Memory B cell (primary cell): ENCODE measurements at regions not wholly inside any gene's neighbourhood (a gene's known extent, or its start where the extent isn't known, plus 50 kb on each side); places are given as distances from the start of the nearest gene placed in this dataset.

Experiments used
- ATAC-seq: fragments of 150-1000 bp; cut with Tn5 transposase; 2 replicates; pipeline ENCODE4 v1.10.0; 2021; ENCODE audit warnings: low read depth, mild to moderate bottlenecking, moderate library complexity
- DNase-seq, 2 donors: peaks; one replicate each; pipeline ENCODE4 v3.0.0; 2022; ENCODE audit warnings: low spot score in 2 of 2
- H3K27ac Mint-ChIP-seq: one replicate; pipeline ENCODE4 v1.8.0; 2022; ENCODE audit warnings: mild to moderate bottlenecking, moderate library complexity, mixed read lengths
- H3K27me3 Mint-ChIP-seq: one replicate; pipeline ENCODE4 v1.8.0; 2022; ENCODE audit warnings: mixed read lengths
- H3K36me3 Mint-ChIP-seq: one replicate; pipeline ENCODE4 v1.8.0; 2022; ENCODE audit warnings: mild to moderate bottlenecking, mixed read lengths
- H3K4me1 Mint-ChIP-seq: one replicate; pipeline ENCODE4 v1.8.0; 2022; ENCODE audit warnings: mixed read lengths
- H3K4me3 Mint-ChIP-seq: one replicate; pipeline ENCODE4 v1.8.0; 2022; ENCODE audit warnings: mild to moderate bottlenecking, moderate library complexity, mixed read lengths
- H3K9me3 Mint-ChIP-seq: one replicate; pipeline ENCODE4 v1.8.0; 2022; ENCODE audit warnings: mixed read lengths

GRCh38 chr10:25661632-25662031 lies 272.4 kb upstream of the MYO3A start:
- ATAC-seq, result no peak
- no peaks in the 10 kb centered on the region for H3K4me1 Mint-ChIP-seq

DNA sequence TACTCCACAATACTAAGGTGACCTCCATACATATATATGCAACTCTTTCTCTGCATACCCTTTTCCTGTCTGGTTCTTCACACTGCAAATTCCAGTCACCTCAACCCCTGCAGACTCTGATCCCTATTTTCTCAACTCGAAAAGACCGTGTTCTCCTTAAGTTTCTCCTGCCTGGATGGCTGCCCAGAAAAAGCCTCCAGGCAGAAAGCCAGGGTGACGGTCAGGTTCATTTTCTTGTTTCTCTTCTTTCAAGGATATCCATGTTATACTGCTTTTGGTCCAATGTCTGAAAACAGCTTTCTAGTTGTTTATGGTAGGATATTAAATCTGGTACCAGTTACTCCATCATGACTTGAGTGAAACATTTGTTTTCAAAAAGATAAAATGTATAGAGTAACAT lies 267.8 kb upstream of the MYO3A start:
- Mint-ChIP-seq H3K27ac (no peak overlapping the region), H3K36me3 (no peaks in the 10 kb centered on the region), H3K27me3 (peaks cover 2% of the 10 kb centered on the region), H3K4me3 (no peak overlapping the region), H3K9me3 (peaks cover 3% of the 10 kb centered on the region), H3K4me1 (no peaks in the 10 kb centered on the region)
- no peak for ATAC-seq
- DNase-seq, result no peak

More at GRCh38 chr10:25661632-25662031, 272.4 kb upstream of the MYO3A start:
- no peak overlapping the region for H3K27ac Mint-ChIP-seq
- H3K4me3 Mint-ChIP-seq, result no peak overlapping the region
- no peaks in the 10 kb centered on the region for H3K27me3 Mint-ChIP-seq
- DNase-seq, result no peak
- H3K9me3 Mint-ChIP-seq, result peaks cover 5% of the 10 kb centered on the region
- no peaks in the 10 kb centered on the region for H3K36me3 Mint-ChIP-seq

- Mint-ChIP-seq H3K4me1 (no peaks in the 10 kb centered on the region), H3K9me3 (peaks cover 6% of the 10 kb centered on the region), H3K4me3 (no peak overlapping the region), H3K27me3 (no peaks in the 10 kb centered on the region), H3K36me3 (no peaks in the 10 kb centered on the region), H3K27ac (no peak overlapping the region)
- ATAC-seq, result no peak
- no peak for DNase-seq
These were observed 258.8 kb upstream of the MYO3A start for GRCh38 chr10:25675204-25675603.

DNA sequence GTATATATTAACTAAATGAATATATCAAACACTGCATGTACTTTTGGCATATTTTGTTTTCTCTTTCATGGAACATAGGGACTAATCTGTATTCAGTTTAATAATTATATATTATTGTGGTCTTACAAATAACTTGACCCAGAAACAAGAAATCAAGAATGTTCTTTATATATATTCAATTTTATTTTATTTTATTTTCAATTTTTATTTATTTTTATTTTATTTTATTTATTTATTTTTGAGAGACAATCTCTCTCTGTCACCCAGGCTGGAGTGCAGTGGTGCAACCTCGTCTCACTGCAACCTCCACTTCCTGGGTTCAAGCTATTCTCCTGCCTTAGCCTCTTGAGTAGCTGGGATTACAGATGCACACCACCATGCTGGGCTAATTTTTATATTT lies 258.4 kb upstream of the MYO3A start:
- Mint-ChIP-seq H3K9me3 (peaks cover 6% of the 10 kb centered on the region), H3K36me3 (no peaks in the 10 kb centered on the region), H3K27me3 (no peaks in the 10 kb centered on the region), H3K4me1 (no peaks in the 10 kb centered on the region), H3K27ac (no peak overlapping the region), H3K4me3 (no peak overlapping the region)
- ATAC-seq (no peak), DNase-seq (no peak)

GRCh38 chr10:25678220-25678619 lies 255.8 kb upstream of the MYO3A start:
- Mint-ChIP-seq H3K4me3 (no peak overlapping the region), H3K27me3 (peaks cover 2% of the 10 kb centered on the region)

GRCh38 chr10:25678666-25679065 lies 255.4 kb upstream of the MYO3A start:
- H3K4me1 Mint-ChIP-seq, result peaks cover 2% of the 10 kb centered on the region
- no peak overlapping the region for H3K4me3 Mint-ChIP-seq
- ATAC-seq (no peak), DNase-seq (no peak)
- H3K9me3 Mint-ChIP-seq, result peaks cover 6% of the 10 kb centered on the region
- H3K27ac Mint-ChIP-seq, result no peak overlapping the region
- H3K27me3 Mint-ChIP-seq, result peaks cover 2% of the 10 kb centered on the region
- no peaks in the 10 kb centered on the region for H3K36me3 Mint-ChIP-seq

More at GRCh38 chr10:25678220-25678619, 255.8 kb upstream of the MYO3A start:
- ATAC-seq (no peak), DNase-seq (no peak)
- H3K4me1 Mint-ChIP-seq, result peaks cover 2% of the 10 kb centered on the region
- no peaks in the 10 kb centered on the region for H3K36me3 Mint-ChIP-seq
- no peak overlapping the region for H3K27ac Mint-ChIP-seq
- peaks cover 6% of the 10 kb centered on the region for H3K9me3 Mint-ChIP-seq

- Mint-ChIP-seq H3K4me3 (no peak overlapping the region), H3K27me3 (peaks cover 2% of the 10 kb centered on the region), H3K4me1 (peaks cover 6% of the 10 kb centered on the region), H3K27ac (no peak overlapping the region), H3K9me3 (no peaks in the 10 kb centered on the region), H3K36me3 (no peaks in the 10 kb centered on the region)
- no peak for DNase-seq
- ATAC-seq, result no peak
These were observed 251.7 kb upstream of the MYO3A start for GRCh38 chr10:25682203-25682851.

DNA sequence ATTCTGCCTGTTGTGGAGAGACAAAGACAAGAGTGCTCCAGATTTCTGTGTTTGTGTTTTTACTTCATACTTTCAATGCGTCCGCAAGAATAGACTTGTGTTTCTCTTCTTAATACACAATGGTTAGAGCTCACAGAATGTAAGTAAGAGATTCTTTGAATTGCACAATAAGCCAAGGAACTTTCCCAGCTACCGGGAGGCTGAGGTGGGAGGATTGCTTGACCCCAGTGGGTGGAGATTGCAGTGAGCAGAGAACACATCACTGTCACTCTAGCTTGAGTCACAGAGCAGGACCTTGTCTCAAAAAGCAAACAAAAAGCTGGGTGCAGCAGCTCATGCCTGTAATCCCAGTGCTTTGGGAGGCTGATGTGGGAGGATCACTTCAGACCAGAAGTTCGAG lies 250.7 kb upstream of the MYO3A start:
- Mint-ChIP-seq H3K4me3 (no peak overlapping the region), H3K36me3 (no peaks in the 10 kb centered on the region), H3K27me3 (peaks cover 2% of the 10 kb centered on the region), H3K4me1 (peaks cover 6% of the 10 kb centered on the region), H3K27ac (no peak overlapping the region), H3K9me3 (no peaks in the 10 kb centered on the region)
- DNase-seq (no peak), ATAC-seq (no peak)

- no peak for ATAC-seq
- no peak overlapping the region for H3K4me3 Mint-ChIP-seq
These were observed 246.5 kb upstream of the MYO3A start for GRCh38 chr10:25687521-25687920.

GRCh38 chr10:25689346-25690100 lies 244.5 kb upstream of the MYO3A start:
- Mint-ChIP-seq H3K9me3 (peaks cover 4% of the 10 kb centered on the region), H3K4me1 (peaks cover 8% of the 10 kb centered on the region), H3K4me3 (no peak overlapping the region), H3K27me3 (no peaks in the 10 kb centered on the region), H3K36me3 (no peaks in the 10 kb centered on the region), H3K27ac (no peak overlapping the region)
- ATAC-seq (no peak), DNase-seq (no peak)

More at GRCh38 chr10:25687521-25687920, 246.5 kb upstream of the MYO3A start:
- H3K9me3 Mint-ChIP-seq, result peaks cover 4% of the 10 kb centered on the region
- no peak for DNase-seq
- peaks cover 2% of the 10 kb centered on the region for H3K27me3 Mint-ChIP-seq
- H3K36me3 Mint-ChIP-seq, result no peaks in the 10 kb centered on the region
- H3K4me1 Mint-ChIP-seq, result peaks cover 11% of the 10 kb centered on the region
- no peak overlapping the region for H3K27ac Mint-ChIP-seq

- Mint-ChIP-seq H3K27ac (no peak overlapping the region), H3K4me1 (peaks cover 26% of the 10 kb centered on the region), H3K4me3 (no peak overlapping the region), H3K27me3 (no peaks in the 10 kb centered on the region), H3K9me3 (peaks cover 4% of the 10 kb centered on the region), H3K36me3 (no peaks in the 10 kb centered on the region)
- no peak for DNase-seq
- ATAC-seq, result no peak
These were observed 241.3 kb upstream of the MYO3A start for GRCh38 chr10:25692761-25693160.

DNA sequence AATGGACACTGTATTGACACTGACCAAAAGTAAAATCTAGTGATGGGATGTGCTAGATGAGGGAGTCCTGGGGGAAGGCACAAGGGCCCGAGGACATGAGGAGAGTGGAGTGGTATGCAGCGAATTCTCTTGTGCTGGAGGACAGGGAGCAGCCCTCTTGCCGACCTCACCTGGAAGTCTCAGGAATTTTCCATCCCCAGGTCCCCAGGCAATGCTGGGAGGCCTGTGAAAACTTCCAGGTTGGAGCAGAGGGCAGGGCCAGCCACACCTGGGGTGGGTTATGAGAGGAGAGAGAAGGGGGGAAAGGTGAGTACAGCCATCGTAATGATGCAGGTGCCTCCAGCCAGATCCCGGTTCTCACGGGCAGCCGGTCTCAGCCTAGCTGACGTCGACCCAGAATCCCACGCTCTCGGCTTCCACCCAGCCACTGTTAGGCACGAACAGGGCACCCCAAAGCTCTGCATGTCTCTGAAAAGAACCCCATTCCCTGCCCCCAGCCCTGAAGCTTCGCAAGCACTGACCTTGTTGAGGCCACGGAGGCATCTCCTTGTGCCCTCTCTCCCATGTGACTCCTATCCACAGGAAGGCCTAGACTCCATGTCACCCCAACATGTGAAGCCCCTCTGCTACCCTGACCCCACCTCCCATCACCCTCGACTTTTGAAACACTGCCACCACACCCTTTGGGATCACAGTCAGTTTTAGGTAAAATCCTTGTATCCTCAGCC lies 239.7 kb upstream of the MYO3A start:
- no peak overlapping the region for H3K27ac Mint-ChIP-seq

GRCh38 chr10:25694971-25695370 lies 239.1 kb upstream of the MYO3A start:
- Mint-ChIP-seq H3K27me3 (no peaks in the 10 kb centered on the region), H3K4me3 (peak overlapping the region; percentile 35), H3K9me3 (peaks cover 4% of the 10 kb centered on the region), H3K4me1 (peaks cover 28% of the 10 kb centered on the region), H3K27ac (peak overlapping the region; percentile 1), H3K36me3 (no peaks in the 10 kb centered on the region)
- peak; percentile 46 for ATAC-seq
- DNase-seq, result no peak

More for the DNA sequence above, 239.7 kb upstream of the MYO3A start:
- Mint-ChIP-seq H3K36me3 (no peaks in the 10 kb centered on the region), H3K9me3 (peaks cover 4% of the 10 kb centered on the region), H3K4me3 (peak overlapping the region; percentile 35), H3K4me1 (peaks cover 28% of the 10 kb centered on the region), H3K27me3 (no peaks in the 10 kb centered on the region)
- DNase-seq, result no peak
- ATAC-seq, result no peak

DNA sequence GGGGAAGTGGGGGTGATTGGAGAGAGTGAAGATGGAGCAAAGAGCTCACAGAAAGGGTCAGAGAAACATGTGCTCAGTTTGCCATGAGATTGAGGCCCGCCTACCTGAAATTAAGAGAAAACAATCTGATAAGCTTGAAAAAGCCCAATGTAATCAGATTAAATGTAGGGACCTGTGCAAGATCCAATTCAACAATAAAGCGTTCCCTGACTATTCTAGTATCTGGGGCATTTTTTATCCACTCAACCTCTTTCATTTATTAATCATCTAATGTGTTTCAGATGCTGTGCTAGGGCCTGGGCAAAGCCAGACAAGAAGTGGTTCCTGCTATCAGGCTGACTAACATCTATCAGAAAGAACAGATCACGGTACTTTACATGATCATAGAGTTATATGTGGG lies 238.4 kb upstream of the MYO3A start:
- no peak overlapping the region for H3K4me3 Mint-ChIP-seq
- no peak for ATAC-seq
- no peaks in the 10 kb centered on the region for H3K36me3 Mint-ChIP-seq
- H3K27me3 Mint-ChIP-seq, result no peaks in the 10 kb centered on the region
- peaks cover 4% of the 10 kb centered on the region for H3K9me3 Mint-ChIP-seq
- H3K27ac Mint-ChIP-seq, result peak overlapping the region; percentile 1
- H3K4me1 Mint-ChIP-seq, result peaks cover 28% of the 10 kb centered on the region
- no peak for DNase-seq
